LNCAP (cell line): ENCODE measurements at regions not wholly inside any gene's neighbourhood (a gene's known extent, or its start where the extent isn't known, plus 50 kb on each side); places are given as distances from the start of the nearest gene placed in this dataset.

Source experiments
- CTCF ChIP-seq: fragments of 450-650 bp; IDR thresholded peaks from 2 replicates; pipeline ENCODE4 v1.5.1; 2017; ENCODE audit warnings: mild to moderate bottlenecking

DNA sequence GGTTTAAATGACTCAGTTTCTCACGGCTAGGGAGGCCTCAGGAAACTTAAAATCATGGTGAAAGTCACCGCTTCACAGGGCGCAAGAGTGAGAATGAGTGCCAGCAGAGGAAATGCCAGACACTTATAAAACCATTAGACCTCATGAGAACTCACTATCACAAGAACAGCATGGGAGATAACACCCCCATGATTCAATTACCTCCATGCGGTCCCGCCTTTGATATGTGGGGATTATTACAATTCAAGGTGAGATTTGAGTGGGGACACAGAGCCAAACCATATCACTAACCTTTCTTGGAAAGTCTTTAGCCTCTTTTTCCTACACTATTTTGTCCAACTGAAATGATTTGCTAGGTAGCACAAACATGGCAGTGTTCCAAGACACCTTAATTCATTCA is 533.9 kb upstream of the NUDT12 start:
- no peak for TF ChIP-seq CTCF

- TF ChIP-seq CTCF = no peak
Measured at GRCh38 chr5:104095527-104095926, 532.9 kb upstream of the NUDT12 start.

GRCh38 chr5:104088876-104089778 is 526.5 kb upstream of the NUDT12 start:
- no peak for TF ChIP-seq CTCF

DNA sequence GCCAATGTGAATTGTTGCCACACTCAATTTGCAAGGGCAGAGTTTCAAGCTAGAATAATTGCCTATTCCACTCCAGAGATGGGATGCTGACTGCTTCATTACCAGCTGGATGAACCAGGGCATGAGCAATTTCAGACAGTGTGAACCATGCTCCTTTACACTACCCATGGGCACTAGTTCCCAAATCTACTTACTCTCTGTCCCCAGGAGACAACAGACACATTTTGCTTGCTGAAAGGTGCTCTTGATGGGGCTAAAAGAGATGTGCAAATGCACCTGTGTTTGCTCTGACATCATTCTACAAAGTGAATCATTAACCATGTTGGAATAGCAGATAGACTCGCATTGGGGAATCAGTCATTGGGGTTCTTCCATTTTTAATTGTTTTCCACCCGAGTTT is 522.3 kb upstream of the NUDT12 start:
- no peak for TF ChIP-seq CTCF

- TF ChIP-seq CTCF = peak; percentile 14; the same call in 1 of the 2 replicates
Measured at GRCh38 chr5:104082754-104083153, 520.2 kb upstream of the NUDT12 start.

- TF ChIP-seq CTCF = no peak
Measured at GRCh38 chr5:104081232-104081631, 518.6 kb upstream of the NUDT12 start.

- no peak for TF ChIP-seq CTCF
Measured at GRCh38 chr5:104080646-104081175, 518.1 kb upstream of the NUDT12 start.
